ENCODE measurements at regions not wholly inside any gene's neighbourhood (a gene's known extent, or its start where the extent isn't known, plus 50 kb on each side); places are given as distances from the start of the nearest gene placed in this dataset.
"Not testable (repeated sequence)": the region's sequence is repeated elsewhere in the genome, so short reads cannot be mapped to it uniquely, and the experiment has no call there.

- no peak for DNase-seq (ENCODE audit: low read depth)
These were observed 97.7 kb downstream of the ING1 start for GRCh38 chr13:110811008-110811720.

- no peak for DNase-seq (ENCODE audit: low read depth)
These were observed 98.2 kb downstream of the ING1 start for GRCh38 chr13:110811771-110812120.

GRCh38 chr13:110812121-110812868 lies 98.8 kb downstream of the ING1 start:
- DNase-seq (ENCODE audit: low read depth) = peak; percentile 6

- DNase-seq (ENCODE audit: low read depth) = no peak
These were observed 99.6 kb downstream of the ING1 start for GRCh38 chr13:110812869-110813645.

GRCh38 chr13:110813646-110814624 lies 100.4 kb downstream of the ING1 start:
- no peak for DNase-seq (ENCODE audit: low read depth)

- DNase-seq (ENCODE audit: low read depth) = no peak
These were observed 99.2 kb downstream of the ANKRD10 start for GRCh38 chr13:110815471-110816204.

- DNase-seq (ENCODE audit: low read depth) = no peak
These were observed 98.4 kb downstream of the ANKRD10 start for GRCh38 chr13:110816500-110816899.

GRCh38 chr13:110817143-110817542 lies 97.7 kb downstream of the ANKRD10 start:
- DNase-seq (ENCODE audit: low read depth) = no peak

- DNase-seq (ENCODE audit: low read depth) = no peak
These were observed 96.1 kb downstream of the ANKRD10 start for GRCh38 chr13:110818747-110819146.

GRCh38 chr13:110819203-110820014 lies 95.5 kb downstream of the ANKRD10 start:
- peak; percentile 54 for DNase-seq (ENCODE audit: low read depth)

- no peak for DNase-seq (ENCODE audit: low read depth)
These were observed 94.5 kb downstream of the ANKRD10 start for GRCh38 chr13:110820322-110820721.

- not testable (repeated sequence) for DNase-seq (ENCODE audit: low read depth)
These were observed 92.8 kb downstream of the ANKRD10 start for GRCh38 chr13:110821837-110822668.

- DNase-seq (ENCODE audit: low read depth) = no peak
These were observed 92.3 kb downstream of the ANKRD10 start for GRCh38 chr13:110822669-110822945.

GRCh38 chr13:110824702-110825300 lies 90.1 kb downstream of the ANKRD10 start:
- DNase-seq (ENCODE audit: low read depth) = no peak

- DNase-seq (ENCODE audit: low read depth) = no peak
These were observed 89.4 kb downstream of the ANKRD10 start for GRCh38 chr13:110825516-110825915.

GRCh38 chr13:110826101-110826500 lies 88.8 kb downstream of the ANKRD10 start:
- no peak for DNase-seq (ENCODE audit: low read depth)

GRCh38 chr13:110826861-110827672 lies 87.8 kb downstream of the ANKRD10 start:
- no peak for DNase-seq (ENCODE audit: low read depth)
